K562 (cell line): ENCODE measurements at regions not wholly inside any gene's neighbourhood (a gene's known extent, or its start where the extent isn't known, plus 50 kb on each side); places are given as distances from the start of the nearest gene placed in this dataset.

Source experiments
- ATAC-seq: fragments of 200-7000 bp; cut with Tn5 transposase; 3 replicates; pipeline ENCODE4 v1.9.1; 2020; ENCODE audit warnings: moderate library complexity
- BruUV-seq: library from RNA; stranded (reverse); fragments of 400-500 nt; replicated peaks from 2 replicates; lab custom pipeline; 2021; lab: Mats Ljungman, UMichigan
- CTCF ChIA-PET: fragments of 300-600 bp; formaldehyde crosslinking; extraction: SDS; loops from one replicate; lab custom pipeline; 2021; ENCODE audit warnings: low intra/inter-chr PET ratio; lab: Yijun Ruan, JAX
- POLR2A ChIA-PET: fragments of 300-600, 350-650 bp; sonication (Branson Sonifier 250); formaldehyde crosslinking; extraction: SDS; loops from one replicate; lab custom pipeline; 2021; ENCODE audit warnings: antibody characterized with exemption, inconsistent platforms; lab: Yijun Ruan, JAX
- DNase-seq, 4 experiments: peaks; one replicate each; pipeline versions ENCODE4 v3.0.0 to v3.0.0-alpha.2; 2011 to 2018; ENCODE audit warnings: low spot score in 3 of 4, mixed read lengths in 3 of 4; ENCODE audit errors: extremely low read depth in 1 of 4
- FAIRE-seq: peaks from 2 replicates; lab custom pipeline; 2011; peaks lifted over from hg19 to GRCh38; lab: Jason Lieb, UNC
- H2AFZ ChIP-seq: 2 replicates; pipeline ENCODE4 v1.6.0; 2011; ENCODE audit warnings: low read depth, low read length, control low read depth, inconsistent platforms
- H3K27ac ChIP-seq: fragments of 200-600 bp; 3 replicates; pipeline ENCODE4 v1.8.0; 2011; ENCODE audit warnings: low read depth, mild to moderate bottlenecking, control low read depth, inconsistent platforms, low read length, moderate library complexity, mixed read lengths; ENCODE audit errors: extremely low read depth
- H3K27me3 ChIP-seq, 2 experiments: fragments of 300-600 bp in 1 of 2; 2 replicates in 1 of 2; 3 replicates in 1 of 2; pipeline versions ENCODE4 v1.6.0 to v1.8.0; 2011; ENCODE audit warnings: inconsistent platforms in 2 of 2, low read length in 2 of 2, mild to moderate bottlenecking in 1 of 2, mixed read lengths in 1 of 2, moderate library complexity in 1 of 2; ENCODE audit not compliant: control insufficient read depth in 2 of 2, insufficient read depth in 2 of 2
- H3K36me3 ChIP-seq: fragments of 300-600 bp; 3 replicates; pipeline ENCODE4 v1.8.0; 2011; ENCODE audit warnings: mild to moderate bottlenecking, low read length, inconsistent platforms; ENCODE audit not compliant: control insufficient read depth, insufficient read depth
- H3K4me1 ChIP-seq, 2 experiments: fragments of 200-600 bp in 1 of 2; replicated peaks in 1 of 2; 2 replicates in 1 of 2; 3 replicates in 1 of 2; pipeline versions ENCODE4 v1.5.1 to v1.8.0; 2011; ENCODE audit warnings: inconsistent platforms in 2 of 2, low read length in 2 of 2, mild to moderate bottlenecking in 1 of 2, mixed read lengths in 1 of 2, moderate library complexity in 1 of 2; ENCODE audit not compliant: control insufficient read depth in 2 of 2, insufficient read depth in 2 of 2
- H3K4me2 ChIP-seq: 2 replicates; pipeline ENCODE4 v1.6.1; 2011; ENCODE audit warnings: low read length, control low read depth, inconsistent platforms, mixed read lengths; ENCODE audit not compliant: insufficient read depth
- H3K4me3 ChIP-seq: fragments of 200-600 bp; sonication (generic), shearing (Covaris generic); 2 replicates; pipeline ENCODE4 v1.5.1; 2016; ENCODE audit warnings: control low read depth, inconsistent platforms
- H3K79me2 ChIP-seq: fragments of 200-600 bp; 3 replicates; pipeline ENCODE4 v1.8.0; 2011; ENCODE audit warnings: low read length, inconsistent platforms; ENCODE audit not compliant: control insufficient read depth, insufficient read depth
- H3K9ac ChIP-seq, 2 experiments: 2 replicates each; pipeline versions ENCODE4 v1.6.0 to v1.6.1; 2011; ENCODE audit warnings: low read depth in 2 of 2, low read length in 2 of 2, control low read depth in 1 of 2, inconsistent platforms in 1 of 2, mild to moderate bottlenecking in 1 of 2, mixed read lengths in 1 of 2; ENCODE audit not compliant: insufficient read depth in 1 of 2
- H3K9me1 ChIP-seq: one replicate; pipeline ENCODE4 v1.6.0; 2011; ENCODE audit warnings: inconsistent platforms, mild to moderate bottlenecking, low read length, moderate library complexity; ENCODE audit not compliant: control insufficient read depth, insufficient read depth
- H3K9me3 ChIP-seq: replicated peaks from 2 replicates; pipeline ENCODE4 v1.5.1; 2011; ENCODE audit warnings: low read depth, low read length, inconsistent platforms; ENCODE audit not compliant: control insufficient read depth, insufficient read depth
- H4K20me1 ChIP-seq: replicated peaks from 2 replicates; pipeline ENCODE4 v1.6.1; 2011; ENCODE audit warnings: low read length, inconsistent platforms, mixed read lengths; ENCODE audit not compliant: control insufficient read depth, insufficient read depth
- HDAC2 ChIP-seq: fragments of 450-650 bp; IDR thresholded peaks from 2 replicates; pipeline ENCODE4 v1.6.1; 2016; ENCODE audit warnings: mild to moderate bottlenecking
- JUNB ChIP-seq: fragments of 450-650 bp; formaldehyde crosslinking; conservative IDR thresholded peaks from 2 replicates; pipeline ENCODE4 v1.4.0; 2020; ENCODE audit warnings: mild to moderate bottlenecking
- POLR3A ChIP-seq: IDR thresholded peaks from 2 replicates; pipeline ENCODE4 v1.6.1; 2011; ENCODE audit warnings: borderline replicate concordance, mild to moderate bottlenecking, moderate library complexity; ENCODE audit not compliant: insufficient read length, insufficient read depth; ENCODE audit errors: extremely low read depth
- RFX7 ChIP-seq: fragments of 250-450 bp; sonication (Bioruptor Pico); IDR thresholded peaks from 2 replicates; pipeline ENCODE4 v1.5.1; 2021; ENCODE audit warnings: mild to moderate bottlenecking
- SIN3B ChIP-seq: fragments of 450-650 bp; IDR thresholded peaks from 2 replicates; pipeline ENCODE4 v1.6.1; 2017; ENCODE audit warnings: low read depth, mild to moderate bottlenecking, moderate library complexity
- SLC30A9 ChIP-seq: fragments of 250-450 bp; sonication (Bioruptor Pico); IDR thresholded peaks from 2 replicates; pipeline ENCODE4 v1.8.0; 2022; ENCODE audit warnings: mild to moderate bottlenecking, moderate library complexity
- TCF7L2 ChIP-seq: fragments of 150-350 bp; IDR thresholded peaks from 2 replicates; pipeline ENCODE4 v1.6.1; 2016; ENCODE audit warnings: low read depth, mild to moderate bottlenecking, low read length, moderate library complexity
- ZC3H8 ChIP-seq: fragments of 450-650 bp; IDR thresholded peaks from 2 replicates; pipeline ENCODE4 v1.6.1; 2017
- ZKSCAN1 ChIP-seq: fragments of 150-350 bp; IDR thresholded peaks from 2 replicates; pipeline ENCODE4 v1.6.1; 2016; ENCODE audit warnings: low read depth, low read length
- ZNF12 ChIP-seq: sonication (generic); formaldehyde crosslinking; IDR thresholded peaks from 2 replicates; pipeline ENCODE4 v1.4.0; 2020; ENCODE audit warnings: mild to moderate bottlenecking, missing genetic modification reagents
- WGBS: fragments of 100-300 bp; shearing (Covaris generic); methylation state at CpG from one replicate; pipeline ENCODE4 v1.1.6; 2016; ENCODE audit warnings: low coverage, mixed read lengths; ENCODE audit not compliant: insufficient coverage; ENCODE audit errors: missing lambda C conversion rate; 5-methylcytosine and 5-hydroxymethylcytosine counted together
- in situ Hi-C: fragments of 300-500 bp; cut with MboI; formaldehyde crosslinking; loops from 4 replicates; pipeline ENCODE4 v1.15.0; 2018; ENCODE audit warnings: inconsistent platforms, mixed read lengths
- intact Hi-C: fragments of 100-400 bp; cut with micrococcal nuclease; formaldehyde crosslinking; loops from 2 replicates; pipeline ENCODE4 v1.14.2; 2022
- TF ChIP-seq, protein P1 (sequence below): fragments of 200-800 bp; sonication (Bioruptor generic); IDR thresholded peaks from 2 replicates; pipeline ENCODE4 v1.6.1; 2017; ENCODE audit warnings: missing genetic modification characterization, missing compliant biosample characterization
- TF ChIP-seq, protein P2 (sequence below): fragments of 250-450 bp; sonication (Bioruptor Pico); IDR thresholded peaks from 2 replicates; pipeline ENCODE4 v1.8.0; 2021; ENCODE audit warnings: borderline replicate concordance, mild to moderate bottlenecking, moderate library complexity; ENCODE audit not compliant: poor library complexity, severe bottlenecking
- TF ChIP-seq, protein P3 (sequence below), 2 experiments: fragments of 450-650 bp in 1 of 2; IDR thresholded peaks; 2 replicates each; pipeline ENCODE4 v1.6.1; 2011 to 2017; ENCODE audit warnings: low read depth in 2 of 2, antibody characterized with exemption in 1 of 2, borderline replicate concordance in 1 of 2, low read length in 1 of 2, mild to moderate bottlenecking in 1 of 2, mixed read lengths in 1 of 2; ENCODE audit not compliant: control insufficient read depth in 1 of 2
- TF ChIP-seq, protein P4 (sequence below): fragments of 250-450 bp; sonication (Bioruptor Pico); IDR thresholded peaks from 2 replicates; pipeline ENCODE4 v1.9.0; 2021; ENCODE audit warnings: mild to moderate bottlenecking
- TF ChIP-seq, protein P5 (sequence below): fragments of 450-650 bp; IDR thresholded peaks from 2 replicates; pipeline ENCODE4 v1.6.1; 2017; ENCODE audit warnings: mild to moderate bottlenecking, moderate library complexity

DNA sequence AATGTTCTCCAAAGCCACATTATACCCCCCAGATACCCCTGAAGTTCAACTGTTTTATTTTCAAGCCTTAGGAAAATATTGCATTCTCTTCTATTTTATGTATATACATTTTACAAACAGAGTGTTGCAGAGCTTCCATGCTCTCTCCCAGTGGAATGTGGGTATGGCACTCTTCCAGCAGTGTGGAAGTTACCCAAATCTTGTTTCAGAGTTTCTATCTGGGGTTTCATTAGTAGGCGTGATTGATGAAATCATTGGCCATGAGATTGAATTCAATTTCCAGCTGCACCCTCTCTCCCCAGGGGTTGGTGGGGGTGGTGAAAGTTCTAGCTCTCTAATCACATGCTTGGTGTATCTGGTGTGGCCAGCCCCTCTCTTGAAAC, 350.4 kb downstream of the RPS24 start:
- FAIRE-seq (no peak), ATAC-seq (no peak), DNase-seq (no peak)
- no TSS peak for BruUV-seq
- H3K79me2 ChIP-seq, result no peaks in the 10 kb centered on the region
- no peak overlapping the region for H2AFZ ChIP-seq
- 0% methylated on average over 1 of the region's 1 CpG for WGBS
- in situ Hi-C loops, result no loop called here
- CTCF ChIA-PET, result no interaction called here
- H3K27me3 ChIP-seq, result peaks cover 0 to 17% of the 10 kb centered on the region in 2 experiments; a peak in 3 of 5 replicates
- peaks cover 4% of the 10 kb centered on the region; the same call in 1 of the 2 replicates for H4K20me1 ChIP-seq
- no peak overlapping the region for H3K4me2 ChIP-seq
- no peak overlapping the region for H3K9ac ChIP-seq
- H3K36me3 ChIP-seq, result no peaks in the 10 kb centered on the region
- H3K4me1 ChIP-seq, result no peaks in the 10 kb centered on the region
- POLR2A ChIA-PET, result no interaction called here
- H3K9me1 ChIP-seq, result no peaks in the 10 kb centered on the region
- no peak for TF ChIP-seq JUNB (CRISPR knock-in tag)
- no peak for TF ChIP-seq HDAC2
- TF ChIP-seq, protein P1, sequence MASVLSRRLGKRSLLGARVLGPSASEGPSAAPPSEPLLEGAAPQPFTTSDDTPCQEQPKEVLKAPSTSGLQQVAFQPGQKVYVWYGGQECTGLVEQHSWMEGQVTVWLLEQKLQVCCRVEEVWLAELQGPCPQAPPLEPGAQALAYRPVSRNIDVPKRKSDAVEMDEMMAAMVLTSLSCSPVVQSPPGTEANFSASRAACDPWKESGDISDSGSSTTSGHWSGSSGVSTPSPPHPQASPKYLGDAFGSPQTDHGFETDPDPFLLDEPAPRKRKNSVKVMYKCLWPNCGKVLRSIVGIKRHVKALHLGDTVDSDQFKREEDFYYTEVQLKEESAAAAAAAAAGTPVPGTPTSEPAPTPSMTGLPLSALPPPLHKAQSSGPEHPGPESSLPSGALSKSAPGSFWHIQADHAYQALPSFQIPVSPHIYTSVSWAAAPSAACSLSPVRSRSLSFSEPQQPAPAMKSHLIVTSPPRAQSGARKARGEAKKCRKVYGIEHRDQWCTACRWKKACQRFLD, result no peak
- TF ChIP-seq ZNF12 (CRISPR knock-in tag), result no peak
- no peak for TF ChIP-seq POLR3A
- TF ChIP-seq SIN3B, result no peak
- TF ChIP-seq SLC30A9 (CRISPR knock-in tag), result no peak
- TF ChIP-seq ZC3H8, result no peak
- TF ChIP-seq TCF7L2, result no peak
- TF ChIP-seq, protein P2, sequence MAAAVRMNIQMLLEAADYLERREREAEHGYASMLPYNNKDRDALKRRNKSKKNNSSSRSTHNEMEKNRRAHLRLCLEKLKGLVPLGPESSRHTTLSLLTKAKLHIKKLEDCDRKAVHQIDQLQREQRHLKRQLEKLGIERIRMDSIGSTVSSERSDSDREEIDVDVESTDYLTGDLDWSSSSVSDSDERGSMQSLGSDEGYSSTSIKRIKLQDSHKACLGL, result no peak
- TF ChIP-seq RFX7 (CRISPR knock-in tag), result no peak
- TF ChIP-seq, protein P3, sequence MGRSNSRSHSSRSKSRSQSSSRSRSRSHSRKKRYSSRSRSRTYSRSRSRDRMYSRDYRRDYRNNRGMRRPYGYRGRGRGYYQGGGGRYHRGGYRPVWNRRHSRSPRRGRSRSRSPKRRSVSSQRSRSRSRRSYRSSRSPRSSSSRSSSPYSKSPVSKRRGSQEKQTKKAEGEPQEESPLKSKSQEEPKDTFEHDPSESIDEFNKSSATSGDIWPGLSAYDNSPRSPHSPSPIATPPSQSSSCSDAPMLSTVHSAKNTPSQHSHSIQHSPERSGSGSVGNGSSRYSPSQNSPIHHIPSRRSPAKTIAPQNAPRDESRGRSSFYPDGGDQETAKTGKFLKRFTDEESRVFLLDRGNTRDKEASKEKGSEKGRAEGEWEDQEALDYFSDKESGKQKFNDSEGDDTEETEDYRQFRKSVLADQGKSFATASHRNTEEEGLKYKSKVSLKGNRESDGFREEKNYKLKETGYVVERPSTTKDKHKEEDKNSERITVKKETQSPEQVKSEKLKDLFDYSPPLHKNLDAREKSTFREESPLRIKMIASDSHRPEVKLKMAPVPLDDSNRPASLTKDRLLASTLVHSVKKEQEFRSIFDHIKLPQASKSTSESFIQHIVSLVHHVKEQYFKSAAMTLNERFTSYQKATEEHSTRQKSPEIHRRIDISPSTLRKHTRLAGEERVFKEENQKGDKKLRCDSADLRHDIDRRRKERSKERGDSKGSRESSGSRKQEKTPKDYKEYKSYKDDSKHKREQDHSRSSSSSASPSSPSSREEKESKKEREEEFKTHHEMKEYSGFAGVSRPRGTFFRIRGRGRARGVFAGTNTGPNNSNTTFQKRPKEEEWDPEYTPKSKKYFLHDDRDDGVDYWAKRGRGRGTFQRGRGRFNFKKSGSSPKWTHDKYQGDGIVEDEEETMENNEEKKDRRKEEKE (IDR thresholded peaks at IDR 0.05; ENCODE audit: borderline replicate concordance in 1 of 2, control insufficient read depth in 1 of 2, low read depth in 2 of 2, low read length in 1 of 2), result no peak
- TF ChIP-seq ZKSCAN1, result no peak
- TF ChIP-seq, protein P4, sequence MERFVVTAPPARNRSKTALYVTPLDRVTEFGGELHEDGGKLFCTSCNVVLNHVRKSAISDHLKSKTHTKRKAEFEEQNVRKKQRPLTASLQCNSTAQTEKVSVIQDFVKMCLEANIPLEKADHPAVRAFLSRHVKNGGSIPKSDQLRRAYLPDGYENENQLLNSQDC (CRISPR knock-in tag), result no peak
- TF ChIP-seq, protein P5, sequence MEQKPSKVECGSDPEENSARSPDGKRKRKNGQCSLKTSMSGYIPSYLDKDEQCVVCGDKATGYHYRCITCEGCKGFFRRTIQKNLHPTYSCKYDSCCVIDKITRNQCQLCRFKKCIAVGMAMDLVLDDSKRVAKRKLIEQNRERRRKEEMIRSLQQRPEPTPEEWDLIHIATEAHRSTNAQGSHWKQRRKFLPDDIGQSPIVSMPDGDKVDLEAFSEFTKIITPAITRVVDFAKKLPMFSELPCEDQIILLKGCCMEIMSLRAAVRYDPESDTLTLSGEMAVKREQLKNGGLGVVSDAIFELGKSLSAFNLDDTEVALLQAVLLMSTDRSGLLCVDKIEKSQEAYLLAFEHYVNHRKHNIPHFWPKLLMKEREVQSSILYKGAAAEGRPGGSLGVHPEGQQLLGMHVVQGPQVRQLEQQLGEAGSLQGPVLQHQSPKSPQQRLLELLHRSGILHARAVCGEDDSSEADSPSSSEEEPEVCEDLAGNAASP, result no peak
- H3K9me3 ChIP-seq, result no peaks in the 10 kb centered on the region
- intact Hi-C loops, result no loop called here
- no peak overlapping the region for H3K27ac ChIP-seq
- H3K4me3 ChIP-seq, result no peak overlapping the region
